Brain pericyte (primary cell): ENCODE measurements at regions not wholly inside any gene's neighbourhood (a gene's known extent, or its start where the extent isn't known, plus 50 kb on each side); places are given as distances from the start of the nearest gene placed in this dataset.
"Not testable (repeated sequence)": the region's sequence is repeated elsewhere in the genome, so short reads cannot be mapped to it uniquely, and the experiment has no call there.

Experiments used
- DNase-seq: peaks from one replicate; pipeline ENCODE4 v3.0.0-alpha.2; 2012; ENCODE audit warnings: low read depth, low spot score

DNA sequence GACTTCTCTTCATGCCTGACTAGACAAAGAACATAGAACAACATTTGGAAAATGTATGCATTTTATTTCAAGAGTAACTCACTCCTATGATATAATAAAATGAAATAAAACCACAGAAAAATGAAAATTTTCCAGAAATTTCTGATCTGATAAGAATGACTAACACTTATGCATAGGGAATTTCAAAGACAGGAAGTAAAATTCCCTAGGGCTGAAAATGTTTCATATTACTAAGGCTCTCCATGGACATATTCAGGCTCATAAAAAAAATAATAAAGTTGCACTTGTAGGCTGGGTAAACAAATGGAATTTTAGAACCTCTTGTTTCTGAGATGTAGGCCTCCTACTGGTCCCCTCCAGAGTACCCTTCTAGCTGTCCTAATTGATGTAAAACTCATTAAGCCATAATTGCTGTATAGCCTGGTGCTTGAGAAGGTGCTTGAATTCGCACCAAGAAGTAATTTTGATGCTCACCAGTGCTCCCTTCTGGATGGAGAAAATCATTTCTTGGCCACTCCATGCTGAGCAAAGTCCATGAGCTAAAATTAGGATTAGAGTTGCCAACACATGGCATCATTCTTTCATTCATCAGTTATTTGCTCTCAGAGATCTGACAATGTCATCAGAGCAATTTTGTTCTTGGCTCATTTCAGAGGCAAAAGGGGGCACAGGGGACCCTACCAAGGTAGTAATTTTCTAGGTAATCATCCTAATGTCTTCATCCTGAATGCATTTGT, 641.0 kb upstream of the CAMK1G start:
- no peak for DNase-seq

DNA sequence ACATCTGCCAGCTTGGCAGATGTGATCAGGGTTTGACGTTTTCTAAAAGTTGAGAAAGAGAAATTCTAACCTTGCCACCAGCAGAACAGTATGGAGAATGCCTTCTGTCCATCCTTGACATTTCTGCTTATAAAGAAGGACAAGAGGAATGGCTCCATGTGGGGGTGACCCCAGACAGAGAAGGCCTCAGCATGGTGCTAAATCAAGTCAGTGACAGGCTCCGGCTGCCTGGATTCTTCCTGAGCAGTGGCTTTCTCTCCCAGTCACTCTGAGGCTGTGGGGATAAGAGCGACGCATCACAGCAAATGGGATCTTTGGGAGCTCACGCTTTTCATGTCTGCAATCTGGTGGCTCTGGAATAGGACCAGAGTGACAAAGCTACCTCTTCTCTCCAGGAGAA, 640.2 kb upstream of the CAMK1G start:
- DNase-seq = no peak

DNA sequence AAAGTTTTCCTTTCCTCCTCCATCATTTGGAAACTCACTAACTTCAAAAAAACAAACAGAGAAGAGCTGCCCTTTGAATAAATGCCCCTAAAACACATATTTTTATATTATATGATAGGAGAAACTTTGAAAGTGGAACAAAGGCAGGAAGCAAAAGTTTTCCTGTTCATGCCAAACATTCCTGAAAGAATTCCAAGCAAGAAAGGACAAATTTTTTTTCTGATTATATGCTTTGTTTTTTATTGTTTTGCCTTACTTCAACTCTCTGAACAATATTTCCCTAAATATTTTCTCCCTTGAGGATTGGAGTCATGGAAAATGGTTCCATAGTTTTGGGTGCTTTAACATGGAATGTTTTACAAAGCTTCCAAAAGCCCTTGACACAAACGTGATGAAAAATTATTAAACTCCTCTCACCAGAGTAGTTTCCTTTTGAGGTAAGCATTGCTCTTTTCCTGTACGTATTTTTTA, 638.5 kb upstream of the CAMK1G start:
- DNase-seq = no peak

DNA sequence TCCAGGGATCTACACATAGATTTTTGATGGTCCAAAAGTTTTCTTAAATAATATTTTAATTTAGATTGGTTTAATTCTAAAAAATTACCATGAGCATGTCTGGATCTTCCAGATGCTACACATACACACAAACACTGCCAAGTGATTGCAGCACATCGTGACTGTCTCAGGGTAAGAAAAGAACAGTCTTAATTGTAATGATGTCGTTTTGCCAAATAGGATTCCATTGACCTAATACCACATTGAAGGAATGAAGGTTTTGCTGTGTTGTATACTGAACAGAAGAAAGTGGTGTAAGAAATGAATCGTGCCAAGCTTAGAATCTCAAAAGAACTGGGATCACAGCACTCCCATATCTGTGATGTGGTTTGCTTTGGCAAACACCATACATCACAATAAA, 633.3 kb upstream of the CAMK1G start:
- no peak for DNase-seq

DNA sequence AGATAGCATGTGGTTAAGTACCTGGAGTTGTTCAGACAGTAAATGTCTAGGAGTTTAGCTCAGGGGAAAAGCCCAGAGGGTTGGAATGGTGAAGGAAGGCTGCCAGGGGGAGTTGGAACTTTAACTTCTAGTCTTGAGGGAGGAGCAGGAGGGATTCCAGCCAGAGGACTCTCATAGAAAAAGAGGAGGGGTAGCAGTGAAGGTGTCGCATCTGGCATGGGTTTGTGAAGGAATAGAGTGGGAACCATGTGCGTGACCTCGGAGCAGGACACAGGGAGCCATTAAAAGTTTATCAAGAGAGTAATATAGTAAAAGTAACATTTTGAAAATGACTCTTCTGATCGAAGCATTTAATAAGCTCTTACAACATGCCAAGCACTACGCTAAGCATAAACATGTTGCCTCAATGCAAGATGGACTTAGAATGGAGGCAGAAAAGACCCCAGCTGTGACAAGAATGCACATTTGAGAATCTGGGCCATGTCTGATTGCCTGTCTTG, 632.4 kb upstream of the CAMK1G start:
- DNase-seq = no peak

DNA sequence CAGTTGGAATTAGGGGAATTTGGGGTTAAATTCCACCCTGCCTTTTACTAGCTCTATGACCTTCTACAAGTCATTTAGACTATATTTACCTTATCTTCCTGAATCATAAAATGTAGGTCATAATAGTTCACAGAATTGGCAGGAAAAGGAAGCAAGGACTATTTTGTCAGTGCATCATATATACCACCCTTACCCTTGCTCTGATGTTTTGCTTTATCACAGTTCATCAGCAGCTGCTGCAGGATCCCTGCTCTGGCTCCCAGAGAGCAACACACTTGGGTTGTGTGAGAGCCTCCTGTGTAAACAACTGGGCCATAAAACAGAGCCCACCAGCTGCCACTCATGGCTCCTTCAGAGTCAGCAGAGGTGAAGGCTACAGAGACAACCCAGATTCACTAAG, 631.6 kb upstream of the CAMK1G start:
- DNase-seq = no peak

DNA sequence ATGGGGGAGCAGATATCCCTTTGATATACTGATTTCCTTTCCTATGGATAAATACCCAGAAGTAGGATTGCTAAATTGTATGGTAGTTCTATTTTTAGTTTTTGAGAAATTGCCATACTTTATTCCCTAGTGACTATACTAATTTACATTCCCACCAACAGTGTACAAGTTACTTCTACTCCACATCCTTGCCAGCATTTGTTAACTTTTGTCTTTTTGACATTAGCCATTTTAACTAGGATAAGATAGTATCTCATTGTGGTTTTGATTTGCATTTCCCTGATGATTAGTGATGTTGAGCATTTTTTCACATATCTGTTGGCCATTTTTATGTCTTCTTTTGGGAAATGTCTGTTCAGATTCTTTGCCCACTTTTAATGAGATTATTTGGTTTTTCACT, 620.6 kb upstream of the CAMK1G start:
- no peak for DNase-seq

DNA sequence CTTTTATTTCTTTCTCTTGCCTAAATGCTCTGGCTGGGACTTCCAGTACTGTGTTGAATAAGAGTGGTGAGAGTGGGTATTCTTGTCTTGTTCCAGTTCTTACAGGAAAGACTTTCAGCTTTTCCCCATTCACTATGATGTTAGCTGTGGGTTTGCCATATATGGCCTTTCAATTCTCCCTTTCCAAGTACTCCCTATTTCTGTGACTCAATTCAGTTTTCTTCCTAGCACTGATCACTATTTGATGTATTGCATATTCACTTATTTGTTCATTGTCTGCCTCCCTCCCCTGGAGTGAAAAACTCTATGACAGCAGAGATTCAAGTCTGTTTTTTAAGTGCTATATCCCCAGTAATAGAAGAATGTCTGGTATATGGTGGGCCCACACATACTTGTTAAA, 618.2 kb upstream of the CAMK1G start:
- DNase-seq = no peak

DNA sequence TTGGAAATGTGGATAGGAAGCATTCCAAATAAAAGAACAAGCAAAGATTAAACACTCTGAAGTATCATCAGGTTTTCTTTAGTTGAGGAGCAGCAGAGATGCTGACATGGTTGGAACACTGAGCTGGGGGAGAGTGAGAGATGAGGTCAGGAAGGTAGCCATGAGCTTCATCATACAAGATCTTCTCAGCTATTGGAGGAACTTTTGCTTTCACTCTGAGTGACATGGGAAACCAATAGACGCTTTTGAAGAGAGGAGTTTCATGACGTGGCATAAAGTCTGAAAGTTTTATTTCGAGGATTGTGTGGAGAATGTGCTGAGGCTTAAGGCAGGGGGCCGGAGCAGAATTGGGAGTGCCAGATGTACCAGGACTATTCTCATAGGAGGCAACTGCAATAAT, 616.2 kb upstream of the CAMK1G start:
- DNase-seq = no peak

DNA sequence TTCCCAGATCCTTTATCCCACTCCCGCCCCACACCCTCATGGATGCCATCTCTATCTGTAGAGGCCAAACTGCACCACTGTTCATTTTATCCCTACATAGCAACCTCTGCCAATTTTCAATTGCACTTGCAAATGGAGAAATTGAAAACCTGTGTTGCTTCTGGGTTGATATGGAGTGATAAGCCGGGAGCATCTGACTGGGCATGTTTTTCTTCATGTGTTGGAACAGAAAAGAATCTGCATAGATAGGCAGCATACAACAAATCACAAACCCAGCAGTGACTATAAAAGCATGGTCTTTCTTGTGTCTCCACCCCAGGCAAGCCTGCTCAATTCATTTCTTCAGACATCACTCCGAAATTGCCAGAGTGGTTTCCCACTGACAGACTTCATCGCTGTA, 608.8 kb upstream of the CAMK1G start:
- DNase-seq = no peak

DNA sequence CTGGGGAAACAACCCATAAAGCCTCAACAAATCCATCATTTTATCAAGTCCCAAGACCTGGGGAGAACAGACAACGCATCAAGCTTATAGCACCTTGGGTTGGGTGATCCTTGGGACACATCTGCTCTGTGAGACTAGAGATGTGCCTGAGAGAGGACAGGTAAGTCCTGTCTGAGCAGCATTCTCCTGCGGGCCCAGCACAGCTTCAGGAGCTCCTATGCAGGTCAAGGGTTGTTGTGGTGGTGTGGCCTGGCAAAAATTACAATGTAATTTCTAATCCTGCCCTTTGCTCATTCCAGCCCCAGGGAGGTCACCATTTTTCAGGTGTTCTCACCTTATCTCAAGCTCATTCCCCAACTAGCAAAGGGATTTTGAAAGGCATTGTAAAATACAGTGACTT, 608.1 kb upstream of the CAMK1G start:
- peak; percentile 2 for DNase-seq

DNA sequence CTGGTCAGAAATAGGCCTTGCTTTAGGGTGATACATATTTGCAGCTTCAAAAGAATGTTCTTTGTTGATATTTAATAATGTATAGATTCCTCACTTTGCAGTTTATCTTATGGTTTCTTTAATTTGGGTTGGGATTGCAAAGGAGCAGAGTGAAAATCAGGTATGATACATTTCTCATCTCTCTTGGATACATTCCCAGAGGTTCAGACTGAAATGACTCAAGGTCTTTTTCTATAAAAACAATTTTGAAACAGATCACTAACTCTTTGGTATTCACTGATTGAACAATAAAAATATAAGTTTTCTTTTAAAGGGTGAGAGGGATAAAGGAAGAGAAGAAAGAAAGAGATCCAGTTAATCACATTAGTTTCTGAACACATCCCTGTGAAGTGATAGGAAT, 606.5 kb upstream of the CAMK1G start:
- no peak for DNase-seq

DNA sequence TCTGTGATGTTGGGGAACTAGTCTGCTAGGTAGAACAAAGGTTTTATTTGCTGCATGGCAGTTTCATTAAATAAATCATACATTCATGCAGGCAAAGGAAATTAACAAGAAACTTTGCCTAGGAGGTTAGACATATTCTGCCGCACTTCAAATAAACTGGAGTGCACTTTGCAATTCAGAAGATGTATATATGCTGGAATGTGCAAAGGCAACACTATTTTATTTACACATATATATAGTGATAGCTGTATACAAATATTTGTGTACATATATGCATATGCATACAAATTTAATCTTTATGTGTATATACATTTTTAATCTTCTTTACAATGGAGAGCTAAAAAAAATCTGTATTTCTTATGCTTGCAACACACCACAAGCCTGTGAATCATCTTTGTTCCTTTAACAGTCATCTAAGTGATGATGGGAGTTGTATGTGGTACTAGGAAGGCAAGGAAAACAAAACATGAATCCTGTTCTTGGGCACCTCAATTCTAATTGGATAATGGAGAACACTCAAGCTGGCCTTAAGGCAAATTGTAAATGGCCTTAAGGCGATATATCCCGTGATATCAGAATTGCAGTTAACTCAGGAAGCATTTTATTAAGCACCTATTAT, 605.8 kb upstream of the CAMK1G start:
- DNase-seq = no peak

DNA sequence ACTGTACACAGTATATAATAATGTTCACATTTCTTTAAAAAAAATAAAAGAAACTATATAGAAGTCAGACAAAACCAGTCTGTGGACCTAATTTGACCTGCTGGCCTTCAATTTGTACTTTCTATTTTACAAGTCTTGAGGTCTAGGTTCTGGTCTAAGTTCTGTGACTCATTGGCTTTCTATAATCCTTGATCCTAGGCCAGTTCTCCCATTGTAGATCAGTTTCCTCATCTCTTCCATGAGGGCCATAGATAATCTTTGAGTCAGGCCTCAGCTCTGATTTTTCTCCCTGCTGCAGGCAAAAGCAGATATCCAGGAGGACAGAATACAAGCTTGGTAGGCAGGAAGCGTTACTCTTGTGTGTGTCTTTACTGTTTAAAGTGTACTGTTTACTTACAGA, 603.7 kb upstream of the CAMK1G start:
- no peak for DNase-seq

DNA sequence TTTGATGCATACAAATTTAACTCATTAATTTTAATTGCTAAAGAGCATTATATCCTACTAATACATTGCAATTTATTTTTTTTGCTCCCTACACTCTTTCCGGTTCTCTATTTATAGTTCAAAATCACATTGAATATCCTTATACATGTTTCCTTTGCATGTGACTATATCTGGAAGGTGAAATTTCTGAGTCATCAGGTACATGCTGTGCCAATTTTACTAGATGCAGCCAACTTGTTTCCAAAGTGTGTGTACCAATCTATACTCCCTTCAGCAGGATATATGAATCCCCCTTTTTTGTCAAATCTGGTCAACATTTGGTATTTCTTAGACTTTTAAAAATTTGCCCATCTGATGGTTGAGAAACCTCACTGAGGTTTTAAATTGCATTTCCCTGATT, 602.9 kb upstream of the CAMK1G start:
- no peak for DNase-seq

DNA sequence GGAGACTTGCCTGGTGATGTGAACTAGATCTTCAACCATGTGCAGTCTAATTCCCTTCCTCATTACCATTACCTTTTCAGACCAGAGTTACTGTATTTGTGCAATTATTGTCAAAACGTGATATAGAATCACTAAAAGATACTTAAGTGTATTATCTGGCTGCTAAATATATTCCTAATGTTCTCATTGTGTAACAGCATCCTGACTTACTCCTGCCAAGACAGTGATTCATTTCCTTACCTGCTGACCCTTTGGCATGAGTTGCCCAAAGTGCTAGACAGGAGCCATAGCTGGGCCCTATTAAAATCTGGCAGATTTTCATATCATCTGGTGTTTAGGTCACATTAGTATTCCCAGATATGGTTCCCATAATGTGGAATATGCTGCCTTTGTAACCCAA, 598.3 kb upstream of the CAMK1G start:
- DNase-seq = no peak

DNA sequence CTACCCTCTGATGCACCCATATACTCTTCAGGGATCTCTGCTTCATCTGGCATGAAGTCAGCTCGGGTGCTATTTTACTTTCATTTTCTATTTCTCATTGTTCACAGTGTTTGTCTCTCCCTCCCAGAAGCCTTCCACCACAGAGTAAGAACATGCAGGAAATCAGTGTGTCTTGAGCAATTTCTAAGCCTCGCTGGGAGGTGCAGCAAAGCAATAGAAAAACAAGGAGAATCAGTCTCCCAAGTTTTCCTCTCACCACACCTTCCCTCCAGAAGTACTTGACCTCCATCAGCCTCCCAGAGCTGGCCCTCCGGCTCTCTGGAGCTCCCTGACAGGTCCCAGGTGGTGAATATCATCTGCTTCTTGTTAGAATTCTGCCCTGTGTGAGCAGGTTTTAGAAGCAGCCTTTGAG, 594.7 kb upstream of the CAMK1G start:
- no peak for DNase-seq

DNA sequence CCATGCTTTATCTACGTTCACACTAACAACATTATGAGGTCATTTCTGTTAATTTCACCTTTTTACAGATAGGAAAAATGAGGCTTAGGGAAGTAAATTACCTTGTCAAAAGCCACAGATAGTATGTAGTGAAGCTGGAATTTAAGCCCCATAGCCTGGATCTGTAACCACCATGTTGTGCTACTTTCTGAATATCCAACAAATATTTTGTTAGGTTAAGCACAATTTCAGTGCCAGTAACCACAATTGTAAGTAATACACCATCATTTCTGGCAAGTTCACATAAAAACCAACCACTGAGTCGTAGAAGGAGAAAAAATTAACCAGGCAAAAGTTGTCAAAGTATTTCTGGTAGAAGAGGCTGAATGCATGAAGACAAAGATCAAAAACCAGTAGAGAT, 593.1 kb upstream of the CAMK1G start:
- no peak for DNase-seq

DNA sequence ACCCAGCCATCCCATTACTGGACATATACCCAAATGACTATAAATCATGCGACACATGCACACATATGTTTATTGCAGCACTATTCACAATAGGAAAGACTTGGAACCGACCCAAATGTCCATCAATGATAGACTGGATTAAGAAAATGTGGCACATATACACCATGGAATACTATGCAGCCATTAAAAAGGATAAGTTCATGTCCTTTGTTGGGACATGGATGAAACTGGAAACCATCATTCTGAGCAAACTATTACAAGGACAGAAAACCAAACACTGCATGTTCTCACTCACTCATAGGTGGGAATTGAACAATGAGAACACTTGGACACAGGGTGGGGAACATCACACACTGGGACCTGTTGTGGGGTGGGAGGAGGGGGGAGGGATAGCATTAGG, 586.5 kb upstream of the CAMK1G start:
- DNase-seq = not testable (repeated sequence)

DNA sequence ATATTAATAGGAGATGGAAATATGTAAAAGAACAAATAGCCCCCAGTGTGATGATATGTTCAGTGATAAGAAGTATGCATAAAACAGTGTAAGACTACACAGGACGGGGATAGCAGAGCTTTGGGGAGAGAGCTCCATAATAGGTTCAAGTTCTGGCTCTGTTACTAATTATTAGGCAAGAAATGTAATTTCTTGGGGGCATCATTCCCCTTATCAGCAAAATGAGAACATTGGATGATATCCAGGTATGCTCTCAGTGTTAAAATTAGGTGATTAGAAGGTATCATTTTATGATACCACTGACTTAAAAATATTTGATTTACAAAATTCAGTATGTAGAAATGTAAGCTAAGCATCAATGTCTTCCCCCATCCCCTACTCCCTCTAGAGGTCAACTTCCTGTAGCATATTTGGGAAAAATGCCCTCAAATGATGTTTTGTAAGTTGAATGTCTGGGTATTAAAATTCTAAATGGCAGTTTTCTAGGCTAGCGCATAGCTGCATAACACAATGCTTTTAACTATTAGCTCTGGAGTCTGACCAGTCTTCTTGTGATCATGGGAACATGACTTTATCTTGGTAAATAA, 585.7 kb upstream of the CAMK1G start:
- no peak for DNase-seq

DNA sequence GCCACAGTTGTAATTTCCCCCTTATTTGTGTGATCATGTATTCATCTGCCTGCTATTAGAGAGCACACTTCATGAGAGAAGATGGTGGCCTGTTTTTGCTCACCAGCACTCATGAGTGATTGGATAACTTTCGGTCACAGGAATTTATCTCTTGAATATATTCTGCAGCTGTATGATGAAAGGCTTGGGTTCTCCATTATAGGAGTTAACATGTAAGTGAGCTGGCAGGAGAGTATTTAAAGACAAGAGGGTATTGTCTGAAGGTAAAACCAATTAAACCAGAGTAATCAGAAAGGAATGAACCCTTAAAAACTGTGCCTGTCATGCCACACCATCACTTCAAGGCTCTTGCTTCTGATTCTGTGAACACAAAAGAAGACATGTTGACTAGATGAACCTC, 574.9 kb upstream of the CAMK1G start:
- DNase-seq = no peak

DNA sequence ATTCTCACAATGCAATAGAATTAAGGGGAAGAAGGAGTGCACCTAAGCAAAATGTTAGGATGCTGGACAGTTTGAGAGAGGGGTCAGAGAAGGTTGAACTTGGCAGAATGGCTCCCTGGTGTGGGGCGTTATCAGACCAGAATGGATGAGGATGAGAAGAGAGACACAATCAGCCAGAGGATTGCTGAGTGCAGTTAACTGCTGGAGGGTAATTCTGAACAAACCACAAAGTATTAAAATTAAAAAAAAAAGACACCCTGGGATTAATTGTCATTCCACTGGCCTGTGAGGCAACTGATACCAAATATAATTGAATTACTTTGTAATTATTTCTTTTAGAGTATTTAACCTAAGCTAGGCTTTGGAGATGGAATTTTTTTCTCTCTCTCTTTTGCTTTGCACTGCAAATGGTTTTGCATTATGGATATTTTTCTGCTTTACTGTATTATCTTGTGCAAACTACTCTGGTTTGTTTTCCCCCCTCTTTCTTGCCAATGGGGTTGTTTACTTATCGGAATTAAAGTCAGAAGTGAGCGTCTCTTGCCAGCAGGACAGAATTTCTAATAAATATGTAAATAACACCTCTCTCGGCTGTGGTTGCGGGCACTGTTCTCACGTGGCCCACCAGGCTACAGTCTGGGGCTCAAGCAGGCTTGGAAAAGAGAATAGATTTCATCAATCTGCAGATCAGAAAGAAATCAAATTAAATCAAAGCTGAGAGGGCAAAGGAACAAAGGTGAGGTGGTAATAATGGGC, 572.9 kb upstream of the CAMK1G start:
- DNase-seq = no peak
